IMR-90 (cell line): ENCODE measurements at regions not wholly inside any gene's neighbourhood (a gene's known extent, or its start where the extent isn't known, plus 50 kb on each side); places are given as distances from the start of the nearest gene placed in this dataset.

Experiments used
- ATAC-seq: fragments of 200-7000 bp; cut with Tn5 transposase; 2 replicates; pipeline ENCODE4 v1.9.1; 2020; ENCODE audit warnings: low read depth, mild to moderate bottlenecking, moderate library complexity
- BruUV-seq: library from RNA; stranded (reverse); fragments of 400-500 nt; replicated peaks from 2 replicates; lab custom pipeline; 2021; lab: Mats Ljungman, UMichigan
- CTCF ChIA-PET: fragments of 300-600 bp; formaldehyde crosslinking; extraction: SDS; loops from one replicate; lab custom pipeline; 2021; ENCODE audit warnings: antibody characterized with exemption; lab: Yijun Ruan, JAX
- POLR2A ChIA-PET: fragments of 300-600 bp; sonication (Branson Sonifier 250); formaldehyde crosslinking; loops from one replicate; lab custom pipeline; 2022; ENCODE audit warnings: antibody characterized with exemption; ENCODE audit not compliant: unreplicated experiment; lab: Charles Lee
- DNase-seq: peaks from one replicate; pipeline ENCODE4 v3.0.0; 2013
- H2AFZ ChIP-seq: replicated peaks from 2 replicates; pipeline ENCODE3; 2013; ENCODE audit warnings: low read length, mild to moderate bottlenecking; ENCODE audit not compliant: poor library complexity
- H2AK5ac ChIP-seq: 2 replicates; pipeline ENCODE4 v1.6.1; 2013; ENCODE audit warnings: low read depth, low read length, inconsistent platforms
- H2AK9ac ChIP-seq: replicated peaks from 2 replicates; pipeline ENCODE3; 2013; ENCODE audit warnings: mild to moderate bottlenecking, low read depth, low read length, moderate library complexity; ENCODE audit not compliant: poor library complexity
- H2BK120ac ChIP-seq: 2 replicates; pipeline ENCODE4 v1.6.1; 2013; ENCODE audit warnings: low read depth, low read length, inconsistent platforms
- H2BK15ac ChIP-seq: 3 replicates; pipeline ENCODE4 v1.6.1; 2013; ENCODE audit warnings: low read depth, low read length, inconsistent platforms
- H2BK20ac ChIP-seq: 2 replicates; pipeline ENCODE4 v1.6.1; 2013; ENCODE audit warnings: low read depth, mild to moderate bottlenecking, inconsistent platforms, low read length, moderate library complexity
- H2BK5ac ChIP-seq: 2 replicates; pipeline ENCODE4 v1.6.1; 2013; ENCODE audit warnings: mild to moderate bottlenecking, low read depth, low read length, inconsistent platforms; ENCODE audit not compliant: poor library complexity, severe bottlenecking
- H3K14ac ChIP-seq: replicated peaks from 2 replicates; pipeline ENCODE4 v1.6.1; 2013; ENCODE audit warnings: low read depth, low read length, inconsistent platforms
- H3K18ac ChIP-seq: 2 replicates; pipeline ENCODE4 v1.6.1; 2013; ENCODE audit warnings: low read depth, low read length, control low read depth
- H3K23ac ChIP-seq: 2 replicates; pipeline ENCODE4 v1.6.1; 2013; ENCODE audit warnings: low read depth, low read length, inconsistent platforms
- H3K27ac ChIP-seq: 2 replicates; pipeline ENCODE4 v1.5.1; 2013; ENCODE audit warnings: mild to moderate bottlenecking, control low read depth, low read length; ENCODE audit not compliant: insufficient read depth
- H3K27me3 ChIP-seq: 2 replicates; pipeline ENCODE4 v1.6.1; 2013; ENCODE audit warnings: low read length; ENCODE audit not compliant: control insufficient read depth, insufficient read depth
- H3K36me3 ChIP-seq: 2 replicates; pipeline ENCODE4 v1.6.1; 2013; ENCODE audit warnings: low read length, mixed read lengths; ENCODE audit not compliant: control insufficient read depth, insufficient read depth
- H3K4ac ChIP-seq: 2 replicates; pipeline ENCODE4 v1.6.1; 2013; ENCODE audit warnings: low read depth, low read length, inconsistent platforms
- H3K4me1 ChIP-seq: 2 replicates; pipeline ENCODE4 v1.6.1; 2013; ENCODE audit warnings: low read length, mixed read lengths; ENCODE audit not compliant: control insufficient read depth, insufficient read depth
- H3K4me2 ChIP-seq: 2 replicates; pipeline ENCODE4 v1.6.1; 2013; ENCODE audit warnings: low read depth, mild to moderate bottlenecking, control low read depth, low read length, moderate library complexity
- H3K4me3 ChIP-seq: 2 replicates; pipeline ENCODE4 v1.5.1; 2013; ENCODE audit warnings: low read depth, mild to moderate bottlenecking, control low read depth, low read length, moderate library complexity; ENCODE audit not compliant: insufficient read depth
- H3K56ac ChIP-seq: 2 replicates; pipeline ENCODE4 v1.6.1; 2013; ENCODE audit warnings: low read length, inconsistent platforms; ENCODE audit not compliant: insufficient read depth; ENCODE audit errors: extremely low read depth
- H3K79me1 ChIP-seq, 2 experiments: 2 replicates each; pipeline ENCODE4 v1.6.1; 2013; ENCODE audit warnings: low read length in 2 of 2, inconsistent platforms in 1 of 2, low read depth in 1 of 2
- H3K9ac ChIP-seq: 2 replicates; pipeline ENCODE4 v1.6.1; 2013; ENCODE audit warnings: low read depth, low read length, control low read depth
- H3K9me1 ChIP-seq: 2 replicates; pipeline ENCODE4 v1.6.1; 2013; ENCODE audit warnings: low read length, inconsistent platforms; ENCODE audit not compliant: insufficient read depth
- H3K9me3 ChIP-seq: 2 replicates; pipeline ENCODE4 v1.6.1; 2013; ENCODE audit warnings: low read length; ENCODE audit not compliant: control insufficient read depth, insufficient read depth
- H4K20me1 ChIP-seq: 2 replicates; pipeline ENCODE4 v1.6.1; 2013; ENCODE audit warnings: low read length, inconsistent platforms; ENCODE audit not compliant: insufficient read depth
- H4K5ac ChIP-seq: 2 replicates; pipeline ENCODE4 v1.6.1; 2013; ENCODE audit warnings: mild to moderate bottlenecking, low read depth, low read length, control low read depth
- H4K8ac ChIP-seq, 2 experiments: 2 replicates each; pipeline ENCODE4 v1.6.1; 2013; ENCODE audit warnings: low read depth in 2 of 2, low read length in 2 of 2, control low read depth in 1 of 2, inconsistent platforms in 1 of 2
- H4K91ac ChIP-seq: 2 replicates; pipeline ENCODE4 v1.6.1; 2013; ENCODE audit warnings: low read depth, low read length, inconsistent platforms; ENCODE audit not compliant: insufficient read depth
- BHLHE40 ChIP-seq: fragments of 150-350 bp; IDR thresholded peaks from 2 replicates; pipeline ENCODE4 v1.6.1; 2016; ENCODE audit warnings: mild to moderate bottlenecking, low read depth, low read length
- CEBPB ChIP-seq: IDR thresholded peaks from 2 replicates; pipeline ENCODE4 v1.6.1; 2012; ENCODE audit warnings: low read depth, low read length, improper control_type of control experiment
- CHD1 ChIP-seq: IDR thresholded peaks from 2 replicates; pipeline ENCODE4 v1.6.1; 2012; ENCODE audit warnings: low read depth, low read length, improper control_type of control experiment
- ELK1 ChIP-seq: fragments of 150-350 bp; IDR thresholded peaks from 2 replicates; pipeline ENCODE4 v1.6.1; 2016; ENCODE audit warnings: low read depth, mild to moderate bottlenecking, low read length, moderate library complexity, borderline replicate concordance
- FOS ChIP-seq: fragments of 150-350 bp; IDR thresholded peaks from 2 replicates; pipeline ENCODE4 v1.6.1; 2016; ENCODE audit warnings: low read depth, low read length
- MAFK ChIP-seq: IDR thresholded peaks from 2 replicates; pipeline ENCODE4 v1.6.1; 2012; ENCODE audit warnings: low read depth, low read length, improper control_type of control experiment
- MAZ ChIP-seq: IDR thresholded peaks from 2 replicates; pipeline ENCODE4 v1.6.1; 2012; ENCODE audit warnings: low read depth, mild to moderate bottlenecking, low read length, improper control_type of control experiment, moderate library complexity, borderline replicate concordance
- MXI1 ChIP-seq: IDR thresholded peaks from 2 replicates; pipeline ENCODE4 v1.6.1; 2012; ENCODE audit warnings: low read depth, mild to moderate bottlenecking, low read length, moderate library complexity, borderline replicate concordance
- NFE2L2 ChIP-seq: fragments of 150-350 bp; IDR thresholded peaks from 2 replicates; pipeline ENCODE4 v1.6.1; 2016; ENCODE audit warnings: low read depth, mild to moderate bottlenecking, low read length
- POLR2A ChIP-seq: IDR thresholded peaks from 2 replicates; pipeline ENCODE4 v1.6.1; 2012; ENCODE audit warnings: mild to moderate bottlenecking, low read depth, low read length
- RAD21 ChIP-seq: IDR thresholded peaks from 2 replicates; pipeline ENCODE4 v1.6.1; 2012; ENCODE audit warnings: low read length, improper control_type of control experiment
- RCOR1 ChIP-seq: IDR thresholded peaks from 2 replicates; pipeline ENCODE4 v1.6.1; 2012; ENCODE audit warnings: mild to moderate bottlenecking, low read length, improper control_type of control experiment; ENCODE audit not compliant: insufficient replicate concordance
- RFX5 ChIP-seq: IDR thresholded peaks from 2 replicates; pipeline ENCODE4 v1.8.0; 2012; ENCODE audit warnings: low read depth, mild to moderate bottlenecking, low read length, moderate library complexity
- SMC3 ChIP-seq: fragments of 150-350 bp; IDR thresholded peaks from 2 replicates; pipeline ENCODE4 v1.6.1; 2016; ENCODE audit warnings: low read depth, mild to moderate bottlenecking, antibody characterized with exemption, low read length, moderate library complexity
- dilution Hi-C: fragments of 300-500 bp; cut with HindIII; formaldehyde crosslinking; loops from one replicate; pipeline ENCODE4 v1.14.3; 2018; ENCODE audit warnings: low sequenced_read_pairs; ENCODE audit not compliant: unreplicated experiment
- in situ Hi-C: fragments of 300-500 bp; cut with MboI; formaldehyde crosslinking; loops from 3 replicates; pipeline ENCODE4 v1.14.3; 2019; ENCODE audit warnings: low sequenced_read_pairs, inconsistent platforms, mixed read lengths
- intact Hi-C: fragments of 100-400 bp; cut with micrococcal nuclease; formaldehyde crosslinking; loops from 2 replicates; pipeline ENCODE4 v1.10.0; 2022
- TF ChIP-seq, protein P1 (sequence below): fragments of 150-350 bp; IDR thresholded peaks from 2 replicates; pipeline ENCODE4 v1.6.1; 2017; ENCODE audit warnings: mild to moderate bottlenecking, antibody characterized with exemption, low read length, low read depth
- TF ChIP-seq, protein P2 (sequence below): conservative IDR thresholded peaks from 2 replicates; pipeline ENCODE4 v1.5.1; 2012; ENCODE audit warnings: mild to moderate bottlenecking, low read depth, low read length, improper control_type of control experiment

GRCh38 chr9:80550181-80550580 is 978.4 kb downstream of the TLE4 start:
- POLR2A ChIA-PET, result no interaction called here
- ATAC-seq, result no peak
- CTCF ChIA-PET, result no interaction called here

More at GRCh38 chr9:80550181-80550580, 978.4 kb downstream of the TLE4 start:
- H3K4me3 ChIP-seq, result no peak overlapping the region
- no peak overlapping the region for H2AFZ ChIP-seq
- H2BK20ac ChIP-seq, result no peak overlapping the region
- H2AK9ac ChIP-seq, result no peak overlapping the region
- H2BK15ac ChIP-seq, result no peak overlapping the region
- H3K36me3 ChIP-seq, result no peaks in the 10 kb centered on the region
- no peak overlapping the region for H4K91ac ChIP-seq
- DNase-seq, result no peak
- BruUV-seq, result no TSS peak
- in situ Hi-C loops, result no loop called here
- H3K27ac ChIP-seq, result no peak overlapping the region
- no peak overlapping the region for H3K4me2 ChIP-seq
- no peak overlapping the region for H2AK5ac ChIP-seq
- no peak overlapping the region for H3K14ac ChIP-seq
- dilution Hi-C loops, result no loop called here
- TF ChIP-seq, protein P1, sequence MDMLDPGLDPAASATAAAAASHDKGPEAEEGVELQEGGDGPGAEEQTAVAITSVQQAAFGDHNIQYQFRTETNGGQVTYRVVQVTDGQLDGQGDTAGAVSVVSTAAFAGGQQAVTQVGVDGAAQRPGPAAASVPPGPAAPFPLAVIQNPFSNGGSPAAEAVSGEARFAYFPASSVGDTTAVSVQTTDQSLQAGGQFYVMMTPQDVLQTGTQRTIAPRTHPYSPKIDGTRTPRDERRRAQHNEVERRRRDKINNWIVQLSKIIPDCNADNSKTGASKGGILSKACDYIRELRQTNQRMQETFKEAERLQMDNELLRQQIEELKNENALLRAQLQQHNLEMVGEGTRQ, result no peak
- no peak for TF ChIP-seq RAD21
- TF ChIP-seq, protein P2, sequence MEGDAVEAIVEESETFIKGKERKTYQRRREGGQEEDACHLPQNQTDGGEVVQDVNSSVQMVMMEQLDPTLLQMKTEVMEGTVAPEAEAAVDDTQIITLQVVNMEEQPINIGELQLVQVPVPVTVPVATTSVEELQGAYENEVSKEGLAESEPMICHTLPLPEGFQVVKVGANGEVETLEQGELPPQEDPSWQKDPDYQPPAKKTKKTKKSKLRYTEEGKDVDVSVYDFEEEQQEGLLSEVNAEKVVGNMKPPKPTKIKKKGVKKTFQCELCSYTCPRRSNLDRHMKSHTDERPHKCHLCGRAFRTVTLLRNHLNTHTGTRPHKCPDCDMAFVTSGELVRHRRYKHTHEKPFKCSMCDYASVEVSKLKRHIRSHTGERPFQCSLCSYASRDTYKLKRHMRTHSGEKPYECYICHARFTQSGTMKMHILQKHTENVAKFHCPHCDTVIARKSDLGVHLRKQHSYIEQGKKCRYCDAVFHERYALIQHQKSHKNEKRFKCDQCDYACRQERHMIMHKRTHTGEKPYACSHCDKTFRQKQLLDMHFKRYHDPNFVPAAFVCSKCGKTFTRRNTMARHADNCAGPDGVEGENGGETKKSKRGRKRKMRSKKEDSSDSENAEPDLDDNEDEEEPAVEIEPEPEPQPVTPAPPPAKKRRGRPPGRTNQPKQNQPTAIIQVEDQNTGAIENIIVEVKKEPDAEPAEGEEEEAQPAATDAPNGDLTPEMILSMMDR, result no peak
- no peak for TF ChIP-seq RFX5
- TF ChIP-seq SMC3, result no peak
- TF ChIP-seq MAZ, result no peak
- TF ChIP-seq ELK1, result no peak
- no peak for TF ChIP-seq FOS
- no peak for TF ChIP-seq CHD1
- TF ChIP-seq BHLHE40, result no peak
- no peak for TF ChIP-seq POLR2A
- TF ChIP-seq MAFK, result no peak
- no peak for TF ChIP-seq MXI1
- TF ChIP-seq NFE2L2, result no peak
- TF ChIP-seq CEBPB, result no peak
- no peak for TF ChIP-seq RCOR1
- H3K9me1 ChIP-seq, result no peaks in the 10 kb centered on the region
- H3K79me1 ChIP-seq, result no peaks in the 10 kb centered on the region
- H4K5ac ChIP-seq, result no peak overlapping the region
- no peak overlapping the region for H2BK120ac ChIP-seq
- no peak overlapping the region for H3K4ac ChIP-seq
- no peaks in the 10 kb centered on the region for H3K4me1 ChIP-seq
- no peak overlapping the region for H3K9ac ChIP-seq
- H3K27me3 ChIP-seq, result no peaks in the 10 kb centered on the region
- H3K23ac ChIP-seq, result no peak overlapping the region
- H4K8ac ChIP-seq, result no peak overlapping the region
- intact Hi-C loops, result no loop called here
- no peak overlapping the region for H2BK5ac ChIP-seq
- H3K18ac ChIP-seq, result no peak overlapping the region
- H4K20me1 ChIP-seq, result no peaks in the 10 kb centered on the region
- H3K56ac ChIP-seq, result no peak overlapping the region
- no peaks in the 10 kb centered on the region for H3K9me3 ChIP-seq
